Thyroid gland (tissue), 4 donors: ENCODE measurements at regions not wholly inside any gene's neighbourhood (a gene's known extent, or its start where the extent isn't known, plus 50 kb on each side); places are given as distances from the start of the nearest gene placed in this dataset.

Experiments used
- DNase-seq, 2 donors: peaks; one replicate each; pipeline ENCODE4 v3.0.0-alpha.2; 2019
- H3K27ac ChIP-seq, 3 donors: fragments of 200-600 bp; sonication (generic); 1 replicate in 2 of 3; 2 replicates in 1 of 3; pipeline ENCODE4 v1.5.1; 2016 to 2019; ENCODE audit warnings: mild to moderate bottlenecking in 1 of 3, moderate library complexity in 1 of 3
- H3K27me3 ChIP-seq: fragments of 200-600 bp; sonication (generic); one replicate; pipeline ENCODE4 v1.5.1; 2019
- H3K36me3 ChIP-seq, 2 donors: fragments of 200-600 bp; sonication (generic); one replicate each; pipeline ENCODE4 v1.5.1; 2016 to 2019
- H3K4me1 ChIP-seq, 2 donors: fragments of 200-600 bp; sonication (generic); one replicate each; pipeline ENCODE4 v1.5.1; 2017 to 2019
- H3K4me3 ChIP-seq, 3 donors: fragments of 200-600 bp; sonication (generic); replicated peaks in 1 of 3; 1 replicate in 2 of 3; 2 replicates in 1 of 3; pipeline ENCODE4 v1.5.1; 2016; ENCODE audit warnings: mild to moderate bottlenecking in 1 of 3
- H3K9me3 ChIP-seq: fragments of 200-600 bp; sonication (generic); one replicate; pipeline ENCODE4 v1.5.1; 2017
- POLR2A ChIP-seq, 2 donors: fragments of 450-650 bp; IDR thresholded peaks; one replicate each; pipeline ENCODE4 v1.6.1; 2017; ENCODE audit warnings: antibody characterized with exemption in 2 of 2, mild to moderate bottlenecking in 2 of 2, moderate library complexity in 1 of 2
- WGBS, 2 donors: methylation state at CpG; one replicate each; pipeline ENCODE4 v1.1.5; 2017; 5-methylcytosine and 5-hydroxymethylcytosine counted together
- intact Hi-C: fragments of 100-400 bp; cut with DNase I; formaldehyde crosslinking; loops from one replicate; pipeline ENCODE4 v1.15.1; 2023
- TF ChIP-seq, protein P1 (sequence below), 6 experiments: fragments of 200-600 bp in 3 of 6; fragments of 450-650 bp in 3 of 6; sonication (generic) in 3 of 6; IDR thresholded peaks; one replicate each; pipeline ENCODE4 v1.5.1; 2016 to 2019; ENCODE audit warnings: antibody characterized with exemption in 6 of 6, mild to moderate bottlenecking in 2 of 6, inconsistent platforms in 1 of 6, moderate library complexity in 1 of 6

DNA sequence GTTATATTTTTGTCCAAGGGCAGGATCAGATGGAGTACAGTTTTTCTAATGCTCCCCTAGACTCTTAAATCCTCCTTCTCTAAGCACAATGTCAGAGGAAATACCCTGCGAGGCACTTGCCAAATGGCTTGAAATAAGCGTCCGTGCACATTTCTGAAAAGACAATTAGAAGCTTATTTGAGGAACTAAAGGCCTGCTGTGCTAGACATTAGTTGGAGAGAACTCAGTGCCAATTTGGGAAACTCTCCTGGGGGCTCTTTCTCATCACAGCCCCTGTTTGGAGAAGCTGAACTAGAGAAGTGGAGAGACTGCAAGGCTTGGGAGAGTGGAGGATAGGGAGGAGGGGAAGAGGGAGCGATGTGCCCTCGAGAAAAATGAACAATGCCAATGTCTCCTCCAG is 247.6 kb upstream of the C2CD4B start:
- no peak for DNase-seq
- no peaks in the 10 kb centered on the region for H3K9me3 ChIP-seq
- intact Hi-C loops = no loop called here
- H3K27me3 ChIP-seq = no peaks in the 10 kb centered on the region
- H3K4me3 ChIP-seq = no peak overlapping the region
- TF ChIP-seq, protein P1, sequence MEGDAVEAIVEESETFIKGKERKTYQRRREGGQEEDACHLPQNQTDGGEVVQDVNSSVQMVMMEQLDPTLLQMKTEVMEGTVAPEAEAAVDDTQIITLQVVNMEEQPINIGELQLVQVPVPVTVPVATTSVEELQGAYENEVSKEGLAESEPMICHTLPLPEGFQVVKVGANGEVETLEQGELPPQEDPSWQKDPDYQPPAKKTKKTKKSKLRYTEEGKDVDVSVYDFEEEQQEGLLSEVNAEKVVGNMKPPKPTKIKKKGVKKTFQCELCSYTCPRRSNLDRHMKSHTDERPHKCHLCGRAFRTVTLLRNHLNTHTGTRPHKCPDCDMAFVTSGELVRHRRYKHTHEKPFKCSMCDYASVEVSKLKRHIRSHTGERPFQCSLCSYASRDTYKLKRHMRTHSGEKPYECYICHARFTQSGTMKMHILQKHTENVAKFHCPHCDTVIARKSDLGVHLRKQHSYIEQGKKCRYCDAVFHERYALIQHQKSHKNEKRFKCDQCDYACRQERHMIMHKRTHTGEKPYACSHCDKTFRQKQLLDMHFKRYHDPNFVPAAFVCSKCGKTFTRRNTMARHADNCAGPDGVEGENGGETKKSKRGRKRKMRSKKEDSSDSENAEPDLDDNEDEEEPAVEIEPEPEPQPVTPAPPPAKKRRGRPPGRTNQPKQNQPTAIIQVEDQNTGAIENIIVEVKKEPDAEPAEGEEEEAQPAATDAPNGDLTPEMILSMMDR (IDR thresholded peaks at IDR 0.05) = no peak
- no peak for TF ChIP-seq POLR2A (IDR thresholded peaks at IDR 0.05)
- H3K36me3 ChIP-seq = no peaks in the 10 kb centered on the region
- no peak overlapping the region for H3K27ac ChIP-seq
- WGBS, 2 donors = 59 to 60% methylated on average over 5 of the region's 5 CpGs
- H3K4me1 ChIP-seq = no peaks in the 10 kb centered on the region

DNA sequence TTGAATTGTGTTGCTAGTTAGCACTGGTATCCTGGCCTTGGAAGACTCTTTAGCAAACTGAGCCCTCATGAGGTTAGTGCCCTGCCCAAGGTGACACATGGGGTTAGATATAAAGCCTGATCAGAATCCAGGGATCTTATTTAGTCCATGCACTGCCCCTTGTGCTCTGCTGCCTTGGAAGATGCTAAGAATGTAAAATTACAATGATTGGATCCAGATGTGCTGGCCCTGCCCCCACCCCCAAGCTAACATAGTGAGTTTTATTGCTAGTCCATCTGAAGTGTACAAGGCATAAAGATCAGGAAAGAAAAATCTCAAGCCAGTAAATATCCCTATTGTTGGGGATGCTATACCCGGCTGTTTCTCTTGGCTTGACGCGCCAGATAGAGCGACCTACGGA is 248.1 kb upstream of the C2CD4B start:
- Histone ChIP-seq H3K4me3 (no peak overlapping the region), H3K4me1 (no peaks in the 10 kb centered on the region), H3K9me3 (no peaks in the 10 kb centered on the region), H3K27me3 (no peaks in the 10 kb centered on the region), H3K27ac (no peak overlapping the region), H3K36me3 (no peaks in the 10 kb centered on the region)
- DNase-seq = no peak
- TF ChIP-seq, protein P1 (IDR thresholded peaks at IDR 0.05) = no peak
- TF ChIP-seq POLR2A (IDR thresholded peaks at IDR 0.05) = no peak
- intact Hi-C loops = no loop called here
- 78 to 83% methylated on average over 5 of the region's 5 CpGs for WGBS, 2 donors

DNA sequence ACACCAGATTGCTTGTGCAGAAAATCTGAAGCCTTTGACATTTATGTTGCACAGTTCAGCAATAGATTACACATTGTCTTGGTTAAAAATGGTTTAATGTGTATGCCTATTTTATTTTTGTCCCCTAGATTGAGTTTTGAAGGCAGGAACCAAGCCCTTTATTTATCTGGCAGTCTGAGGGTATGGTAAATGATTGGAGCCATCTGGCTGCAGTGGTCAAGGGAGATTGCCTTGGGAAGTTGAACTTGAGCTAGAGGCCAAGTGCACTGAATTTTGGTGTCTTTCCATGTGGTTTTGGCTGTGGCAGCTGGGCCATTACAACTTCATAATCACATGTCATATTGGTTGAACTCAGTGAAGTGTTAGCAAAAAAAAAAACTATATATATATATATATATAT is 248.7 kb upstream of the C2CD4B start:
- H3K4me3 ChIP-seq = no peak overlapping the region
- H3K27me3 ChIP-seq = no peaks in the 10 kb centered on the region
- no peaks in the 10 kb centered on the region for H3K9me3 ChIP-seq
- intact Hi-C loops = no loop called here
- no peaks in the 10 kb centered on the region for H3K36me3 ChIP-seq
- DNase-seq = no peak
- H3K27ac ChIP-seq = no peak overlapping the region
- TF ChIP-seq, protein P1 (IDR thresholded peaks at IDR 0.05) = no peak
- TF ChIP-seq POLR2A (IDR thresholded peaks at IDR 0.05) = no peak
- H3K4me1 ChIP-seq = no peaks in the 10 kb centered on the region

DNA sequence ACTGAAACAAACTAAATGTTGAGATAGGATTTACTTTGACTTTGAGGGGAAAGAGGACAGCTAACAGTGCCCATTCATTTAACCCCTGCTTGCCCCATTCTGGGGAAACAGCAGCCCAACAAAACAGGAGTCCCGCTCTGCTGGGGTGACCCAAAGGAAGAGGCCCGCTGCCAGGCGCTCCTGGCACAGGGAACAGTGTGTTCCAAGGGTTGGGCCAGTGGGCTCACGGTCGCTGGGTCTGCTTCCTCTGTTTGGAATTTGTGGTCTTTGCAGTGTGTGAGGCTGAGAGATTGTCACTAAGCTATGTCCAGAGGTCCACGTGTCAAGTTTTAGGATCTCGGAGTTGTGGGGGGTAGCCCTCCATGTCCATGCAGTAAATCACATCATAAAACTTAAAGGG is 250.4 kb upstream of the C2CD4B start:
- peaks cover 0 to 7% of the 10 kb centered on the region in 2 donors for H3K4me1 ChIP-seq
- no peaks in the 10 kb centered on the region for H3K36me3 ChIP-seq
- TF ChIP-seq, protein P1 (IDR thresholded peaks at IDR 0.05) = no peak
- no peak for TF ChIP-seq POLR2A (IDR thresholded peaks at IDR 0.05)
- 84 to 94% methylated on average over 7 of the region's 7 CpGs for WGBS, 2 donors
- DNase-seq = no peak
- no peaks in the 10 kb centered on the region for H3K9me3 ChIP-seq
- H3K27me3 ChIP-seq = no peaks in the 10 kb centered on the region
- no peak overlapping the region for H3K27ac ChIP-seq
- no peak overlapping the region for H3K4me3 ChIP-seq
- intact Hi-C loops = no loop called here

DNA sequence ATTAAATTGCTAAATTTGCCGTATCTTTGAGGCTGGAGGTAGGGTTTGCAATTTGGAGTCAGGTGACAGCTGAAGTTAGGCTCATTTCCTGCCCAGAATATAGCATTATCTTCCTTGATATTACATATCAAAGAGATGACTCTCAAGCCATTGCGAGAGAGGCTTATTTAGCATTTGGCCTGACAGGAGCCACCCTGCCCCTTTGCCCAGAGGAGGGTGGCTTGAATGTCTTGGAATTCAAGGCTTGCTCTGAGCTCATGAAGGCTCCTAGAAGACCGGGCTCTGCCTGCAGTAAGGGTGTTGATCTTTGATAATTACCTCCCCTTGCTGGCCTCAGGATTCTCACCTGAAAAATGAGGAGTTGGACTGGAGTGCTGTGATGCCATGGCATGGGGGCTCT is 251.4 kb upstream of the C2CD4B start:
- intact Hi-C loops = no loop called here
- Histone ChIP-seq H3K36me3 (no peaks in the 10 kb centered on the region), H3K9me3 (no peaks in the 10 kb centered on the region), H3K27ac (no peak overlapping the region), H3K27me3 (no peaks in the 10 kb centered on the region), H3K4me3 (no peak overlapping the region), H3K4me1 (peaks cover 0 to 7% of the 10 kb centered on the region in 2 donors)
- TF ChIP-seq POLR2A (IDR thresholded peaks at IDR 0.05) = no peak
- TF ChIP-seq, protein P1 (IDR thresholded peaks at IDR 0.05) = no peak
- 94 to 98% methylated on average over 3 of the region's 3 CpGs for WGBS, 2 donors
- no peak for DNase-seq
